ENCODE measurements at regions not wholly inside any gene's neighbourhood (a gene's known extent, or its start where the extent isn't known, plus 50 kb on each side); places are given as distances from the start of the nearest gene placed in this dataset.

GRCh38 chr14:71371711-71372396 lies 464.6 kb downstream of the PCNX1 start:
- TF ChIP-seq CTCF (IDR thresholded peaks at IDR 0.05; ENCODE audit: extremely low read depth in 1 of 2, insufficient read depth in 1 of 2, low read depth in 1 of 2, low read length in 2 of 2) = no peak
- TF ChIP-seq POLR2A (IDR thresholded peaks at IDR 0.05; ENCODE audit: low read depth, low read length) = peak; percentile 43
